ENCODE measurements at regions not wholly inside any gene's neighbourhood (a gene's known extent, or its start where the extent isn't known, plus 50 kb on each side); places are given as distances from the start of the nearest gene placed in this dataset.

GRCh38 chr2:57119141-57119540 is 927.5 kb upstream of the VRK2 start:
- Histone ChIP-seq H3K27me3 (no peaks in the 10 kb centered on the region), H3K27ac (no peak overlapping the region), H3K36me3 (no peaks in the 10 kb centered on the region), H2AFZ (replicated peaks) (no peak overlapping the region), H3K9ac (no peak overlapping the region), H3F3A (ENCODE audit: low read depth) (no peaks in the 10 kb centered on the region), H3K4me2 (no peak overlapping the region), H3K4me1 (no peaks in the 10 kb centered on the region), H3K79me2 (ENCODE audit: low read depth) (no peaks in the 10 kb centered on the region), H4K20me1 (ENCODE audit: low read depth) (no peaks in the 10 kb centered on the region), H3K9me3 (ENCODE audit: low read depth) (no peaks in the 10 kb centered on the region), H3K4me3 (no peak overlapping the region)
- no peak for DNase-seq (ENCODE audit: low spot score)
- H3K27me3 Mint-ChIP-seq (ENCODE audit: insufficient read depth, low read depth), result peaks cover 4% of the 10 kb centered on the region
- H3K4me1 Mint-ChIP-seq, result no peaks in the 10 kb centered on the region
- no peaks in the 10 kb centered on the region for H3K9me3 Mint-ChIP-seq
- no peak overlapping the region for H3K4me3 Mint-ChIP-seq
- TF ChIP-seq CTCF (IDR thresholded peaks at IDR 0.05), result no peak
- no peak overlapping the region for H3K27ac Mint-ChIP-seq
- no peaks in the 10 kb centered on the region for H3K36me3 Mint-ChIP-seq

GRCh38 chr2:57126410-57126809 is 920.2 kb upstream of the VRK2 start:
- Histone ChIP-seq H3K79me2 (ENCODE audit: low read depth) (no peaks in the 10 kb centered on the region), H3K27me3 (no peaks in the 10 kb centered on the region), H3K4me3 (no peak overlapping the region), H3K4me2 (no peak overlapping the region), H3K36me3 (no peaks in the 10 kb centered on the region), H2AFZ (replicated peaks) (no peak overlapping the region), H3K9me3 (ENCODE audit: low read depth) (no peaks in the 10 kb centered on the region), H3K27ac (no peak overlapping the region), H3F3A (ENCODE audit: low read depth) (no peaks in the 10 kb centered on the region), H3K9ac (no peak overlapping the region), H3K4me1 (no peaks in the 10 kb centered on the region), H4K20me1 (ENCODE audit: low read depth) (no peaks in the 10 kb centered on the region)
- Mint-ChIP-seq H3K4me3 (no peak overlapping the region), H3K27ac (no peak overlapping the region), H3K27me3 (ENCODE audit: insufficient read depth, low read depth) (no peaks in the 10 kb centered on the region), H3K9me3 (no peaks in the 10 kb centered on the region), H3K4me1 (no peaks in the 10 kb centered on the region), H3K36me3 (no peaks in the 10 kb centered on the region)
- TF ChIP-seq EZH2phosphoT487 (IDR thresholded peaks at IDR 0.05) (no peak), CTCF (IDR thresholded peaks at IDR 0.05) (no peak), EZH2 (IDR thresholded peaks at IDR 0.05) (no peak)
- DNase-seq (ENCODE audit: low spot score), result peak; percentile 7

- TF ChIP-seq CTCF (IDR thresholded peaks at IDR 0.05), result no peak
- no peak for TF ChIP-seq EZH2phosphoT487 (IDR thresholded peaks at IDR 0.05)
- no peak for TF ChIP-seq EZH2 (IDR thresholded peaks at IDR 0.05)
- Histone ChIP-seq H2AFZ (replicated peaks) (no peak overlapping the region), H3K9ac (no peak overlapping the region), H3K4me2 (no peak overlapping the region), H3F3A (ENCODE audit: low read depth) (no peaks in the 10 kb centered on the region), H3K36me3 (no peaks in the 10 kb centered on the region), H4K20me1 (ENCODE audit: low read depth) (no peaks in the 10 kb centered on the region), H3K79me2 (ENCODE audit: low read depth) (no peaks in the 10 kb centered on the region), H3K4me3 (no peak overlapping the region), H3K4me1 (no peaks in the 10 kb centered on the region), H3K9me3 (ENCODE audit: low read depth) (no peaks in the 10 kb centered on the region), H3K27ac (no peak overlapping the region), H3K27me3 (no peaks in the 10 kb centered on the region)
- Mint-ChIP-seq H3K27me3 (ENCODE audit: insufficient read depth, low read depth) (no peaks in the 10 kb centered on the region), H3K9me3 (no peaks in the 10 kb centered on the region), H3K4me3 (no peak overlapping the region), H3K36me3 (no peaks in the 10 kb centered on the region), H3K27ac (no peak overlapping the region), H3K4me1 (no peaks in the 10 kb centered on the region)
- DNase-seq (ENCODE audit: low spot score), result no peak
Observed at GRCh38 chr2:57139179-57139578, 907.4 kb upstream of the VRK2 start.

GRCh38 chr2:57141269-57141668 is 905.3 kb upstream of the VRK2 start:
- TF ChIP-seq EZH2phosphoT487 (IDR thresholded peaks at IDR 0.05) (no peak), EZH2 (IDR thresholded peaks at IDR 0.05) (no peak), CTCF (IDR thresholded peaks at IDR 0.05) (no peak)
- no peaks in the 10 kb centered on the region for H3K4me1 Mint-ChIP-seq
- Histone ChIP-seq H3K36me3 (no peaks in the 10 kb centered on the region), H3K9me3 (ENCODE audit: low read depth) (no peaks in the 10 kb centered on the region), H3F3A (ENCODE audit: low read depth) (no peaks in the 10 kb centered on the region), H3K4me3 (no peak overlapping the region), H3K4me1 (no peaks in the 10 kb centered on the region), H3K27ac (no peak overlapping the region), H2AFZ (replicated peaks) (no peak overlapping the region), H4K20me1 (ENCODE audit: low read depth) (no peaks in the 10 kb centered on the region), H3K9ac (no peak overlapping the region), H3K4me2 (no peak overlapping the region), H3K27me3 (no peaks in the 10 kb centered on the region), H3K79me2 (ENCODE audit: low read depth) (no peaks in the 10 kb centered on the region)
- H3K36me3 Mint-ChIP-seq, result no peaks in the 10 kb centered on the region
- no peaks in the 10 kb centered on the region for H3K27me3 Mint-ChIP-seq (ENCODE audit: insufficient read depth, low read depth)
- no peak for DNase-seq (ENCODE audit: low spot score)
- H3K9me3 Mint-ChIP-seq, result no peaks in the 10 kb centered on the region
- H3K27ac Mint-ChIP-seq, result no peak overlapping the region
- H3K4me3 Mint-ChIP-seq, result no peak overlapping the region
